Cardiac fibroblast (primary cell): ENCODE measurements at regions not wholly inside any gene's neighbourhood (a gene's known extent, or its start where the extent isn't known, plus 50 kb on each side); places are given as distances from the start of the nearest gene placed in this dataset.
A peak's percentile ranks its signal among the peaks of the same experiment; 100 is the strongest.

Experiments
- DNase-seq, 2 donors: peaks; one replicate each; pipeline versions ENCODE4 v3.0.0 to v3.0.0-alpha.2; 2010; ENCODE audit warnings: low read depth in 2 of 2
- H3K4me3 ChIP-seq, 2 donors: replicated peaks in 1 of 2; 1 replicate in 1 of 2; 2 replicates in 1 of 2; pipeline ENCODE4 v1.5.1; 2011; ENCODE audit warnings: low read depth in 2 of 2, low read length in 2 of 2, mild to moderate bottlenecking in 2 of 2, moderate library complexity in 1 of 2
- TF ChIP-seq, protein P1 (sequence below): IDR thresholded peaks from one replicate; pipeline ENCODE4 v1.5.1; 2011; ENCODE audit warnings: low read depth, mild to moderate bottlenecking, low read length, inconsistent platforms

DNA sequence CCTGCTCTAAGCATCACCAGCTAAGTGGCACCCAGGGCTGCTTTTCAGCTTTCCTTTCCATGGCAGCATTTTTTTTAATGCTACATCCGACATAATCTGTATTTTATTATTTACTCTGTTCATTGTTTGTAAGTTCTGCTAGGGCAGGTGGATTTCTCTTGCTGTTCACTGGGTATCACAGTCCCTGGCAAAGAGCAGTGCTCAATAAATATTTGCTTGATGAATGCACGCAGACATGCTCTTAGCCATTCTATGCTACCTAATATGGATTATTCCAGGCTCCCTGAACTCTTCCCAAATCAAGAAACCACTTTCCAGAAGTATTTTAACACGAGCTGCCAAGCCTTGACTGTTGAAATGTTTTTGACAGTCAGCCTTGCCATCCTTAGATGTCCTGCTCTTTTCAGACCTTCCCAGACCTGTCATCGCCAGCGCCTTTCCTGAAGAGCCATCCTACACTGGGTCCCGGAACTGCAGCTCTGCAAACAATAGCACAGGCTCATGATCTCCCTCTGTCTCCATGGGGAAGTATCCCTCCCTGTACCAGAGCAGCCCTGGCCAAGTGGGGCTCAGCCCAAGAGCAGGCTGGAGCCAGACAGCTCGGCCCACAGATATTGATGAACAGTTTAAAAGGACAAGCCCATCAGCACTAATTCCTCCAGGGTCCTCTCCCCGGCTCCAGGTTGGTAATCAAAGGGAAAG lies 136.5 kb upstream of the CDH4 start:
- H3K4me3 ChIP-seq = no peak overlapping the region
- no peak for DNase-seq
- TF ChIP-seq, protein P1, sequence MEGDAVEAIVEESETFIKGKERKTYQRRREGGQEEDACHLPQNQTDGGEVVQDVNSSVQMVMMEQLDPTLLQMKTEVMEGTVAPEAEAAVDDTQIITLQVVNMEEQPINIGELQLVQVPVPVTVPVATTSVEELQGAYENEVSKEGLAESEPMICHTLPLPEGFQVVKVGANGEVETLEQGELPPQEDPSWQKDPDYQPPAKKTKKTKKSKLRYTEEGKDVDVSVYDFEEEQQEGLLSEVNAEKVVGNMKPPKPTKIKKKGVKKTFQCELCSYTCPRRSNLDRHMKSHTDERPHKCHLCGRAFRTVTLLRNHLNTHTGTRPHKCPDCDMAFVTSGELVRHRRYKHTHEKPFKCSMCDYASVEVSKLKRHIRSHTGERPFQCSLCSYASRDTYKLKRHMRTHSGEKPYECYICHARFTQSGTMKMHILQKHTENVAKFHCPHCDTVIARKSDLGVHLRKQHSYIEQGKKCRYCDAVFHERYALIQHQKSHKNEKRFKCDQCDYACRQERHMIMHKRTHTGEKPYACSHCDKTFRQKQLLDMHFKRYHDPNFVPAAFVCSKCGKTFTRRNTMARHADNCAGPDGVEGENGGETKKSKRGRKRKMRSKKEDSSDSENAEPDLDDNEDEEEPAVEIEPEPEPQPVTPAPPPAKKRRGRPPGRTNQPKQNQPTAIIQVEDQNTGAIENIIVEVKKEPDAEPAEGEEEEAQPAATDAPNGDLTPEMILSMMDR = no peak

GRCh38 chr20:61117725-61118124 lies 134.3 kb upstream of the CDH4 start:
- peak in 1 of 2 donors; percentile 68 for DNase-seq
- H3K4me3 ChIP-seq = no peak overlapping the region
- TF ChIP-seq, protein P1 = no peak

- peak in 1 of 2 donors; percentile 76 for DNase-seq
- H3K4me3 ChIP-seq = no peak overlapping the region
- TF ChIP-seq, protein P1 = no peak
Measured at GRCh38 chr20:61118429-61119224, 133.4 kb upstream of the CDH4 start.

DNA sequence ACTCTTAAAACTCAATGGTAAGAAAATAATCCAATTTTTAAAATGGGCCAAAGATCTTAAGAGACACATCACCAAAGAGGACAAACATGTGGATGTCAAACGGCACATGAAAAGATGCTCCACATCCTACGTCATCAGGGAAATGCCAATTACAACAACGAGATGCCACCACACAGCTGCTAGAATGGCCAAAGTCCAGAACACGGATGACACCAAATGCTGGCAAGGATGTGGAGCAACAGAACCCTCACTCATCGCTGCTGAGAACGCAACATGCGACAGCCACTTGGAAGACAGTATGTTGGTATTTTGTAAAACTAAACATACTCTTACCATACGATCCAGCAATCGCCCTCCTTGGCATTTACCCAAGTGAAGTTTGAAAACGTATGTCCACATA lies 132.8 kb upstream of the CDH4 start:
- TF ChIP-seq, protein P1 = no peak
- no peak for DNase-seq
- H3K4me3 ChIP-seq = no peak overlapping the region

- DNase-seq = no peak
- H3K4me3 ChIP-seq = no peak overlapping the region
- TF ChIP-seq, protein P1 = no peak
Measured at GRCh38 chr20:61119794-61120410, 132.2 kb upstream of the CDH4 start.

DNA sequence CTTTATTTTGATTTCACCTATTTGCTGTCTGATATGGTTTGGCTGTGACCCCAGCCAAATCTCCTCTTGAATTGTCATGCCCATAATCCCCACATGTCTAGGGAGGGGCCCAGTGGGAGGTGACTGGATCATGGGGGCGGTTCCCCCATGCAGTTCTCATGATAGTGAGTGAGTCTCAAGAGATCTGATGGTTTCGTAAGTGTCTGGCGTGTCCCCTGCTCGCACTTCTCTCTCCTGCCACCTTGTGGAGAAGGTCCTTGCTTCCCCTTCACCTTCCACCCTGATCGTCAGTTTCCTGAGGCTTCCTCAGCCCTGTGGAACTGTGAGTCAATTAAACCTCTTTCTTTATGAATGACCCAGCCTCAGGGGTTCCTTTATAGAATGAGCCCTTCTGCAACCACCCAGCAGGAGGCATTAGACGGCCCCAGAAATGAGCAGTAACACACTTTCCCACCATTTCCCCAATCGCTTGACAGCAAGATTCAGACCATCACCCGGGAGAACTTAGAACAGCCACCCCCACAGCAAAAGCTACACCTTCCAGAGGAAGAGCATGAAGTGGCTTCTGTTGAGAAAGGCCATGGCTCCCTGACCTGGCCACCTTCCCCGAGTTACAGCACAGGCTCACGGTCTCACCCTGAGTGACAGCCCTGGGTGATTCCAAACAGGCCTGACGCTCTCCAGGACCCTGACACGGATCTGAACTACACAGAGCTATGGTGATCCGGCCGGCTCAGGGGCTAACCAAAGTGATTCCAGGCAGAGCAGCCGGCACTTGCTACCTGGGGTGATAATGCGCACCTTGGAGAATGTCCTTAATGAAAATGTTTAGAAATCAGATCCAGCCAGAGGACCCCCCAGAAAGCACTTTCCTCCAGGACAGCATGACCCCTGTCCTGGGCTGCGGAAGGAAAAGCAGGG lies 131.2 kb upstream of the CDH4 start:
- peak; percentile 20 to 85 for DNase-seq
- no peak overlapping the region for H3K4me3 ChIP-seq
- TF ChIP-seq, protein P1 = peak; percentile 59
